ENCODE measurements at regions not wholly inside any gene's neighbourhood (a gene's known extent, or its start where the extent isn't known, plus 50 kb on each side); places are given as distances from the start of the nearest gene placed in this dataset.

GRCh38 chr18:10215446-10215845 lies 239.0 kb upstream of the APCDD1 start:
- TF ChIP-seq EZH2 (IDR thresholded peaks at IDR 0.05) (no peak), POLR2AphosphoS5 (IDR thresholded peaks at IDR 0.05; ENCODE audit: borderline replicate concordance, low read depth, low read length) (no peak), FOXP2 (optimal IDR thresholded peaks at IDR 0.05; ENCODE audit: control extremely low read depth, extremely low read length, insufficient read depth) (no peak)
